Bronchial epithelial cell (primary cell): ENCODE measurements at regions not wholly inside any gene's neighbourhood (a gene's known extent, or its start where the extent isn't known, plus 50 kb on each side); places are given as distances from the start of the nearest gene placed in this dataset.

Source experiments
- DNase-seq: peaks from one replicate; pipeline ENCODE4 v3.0.0-alpha.2; 2010; ENCODE audit warnings: low read depth
- FAIRE-seq: peaks from 2 replicates; lab custom pipeline; 2011; peaks lifted over from hg19 to GRCh38; lab: Jason Lieb, UNC
- H3K27me3 ChIP-seq: 2 replicates; pipeline ENCODE4 v1.5.1; 2011; ENCODE audit warnings: low read length; ENCODE audit not compliant: control insufficient read depth, insufficient read depth
- H3K36me3 ChIP-seq: 2 replicates; pipeline ENCODE4 v1.5.1; 2011; ENCODE audit warnings: low read length; ENCODE audit not compliant: control insufficient read depth, insufficient read depth
- H3K4me3 ChIP-seq: 2 replicates; pipeline ENCODE4 v1.5.1; 2011; ENCODE audit warnings: mild to moderate bottlenecking, low read depth, low read length, control low read depth
- CTCF ChIP-seq: IDR thresholded peaks from 2 replicates; pipeline ENCODE4 v1.5.1; 2011; ENCODE audit warnings: mild to moderate bottlenecking, moderate library complexity, low read length, control low read depth, inconsistent platforms; ENCODE audit not compliant: insufficient read depth, severe bottlenecking

DNA sequence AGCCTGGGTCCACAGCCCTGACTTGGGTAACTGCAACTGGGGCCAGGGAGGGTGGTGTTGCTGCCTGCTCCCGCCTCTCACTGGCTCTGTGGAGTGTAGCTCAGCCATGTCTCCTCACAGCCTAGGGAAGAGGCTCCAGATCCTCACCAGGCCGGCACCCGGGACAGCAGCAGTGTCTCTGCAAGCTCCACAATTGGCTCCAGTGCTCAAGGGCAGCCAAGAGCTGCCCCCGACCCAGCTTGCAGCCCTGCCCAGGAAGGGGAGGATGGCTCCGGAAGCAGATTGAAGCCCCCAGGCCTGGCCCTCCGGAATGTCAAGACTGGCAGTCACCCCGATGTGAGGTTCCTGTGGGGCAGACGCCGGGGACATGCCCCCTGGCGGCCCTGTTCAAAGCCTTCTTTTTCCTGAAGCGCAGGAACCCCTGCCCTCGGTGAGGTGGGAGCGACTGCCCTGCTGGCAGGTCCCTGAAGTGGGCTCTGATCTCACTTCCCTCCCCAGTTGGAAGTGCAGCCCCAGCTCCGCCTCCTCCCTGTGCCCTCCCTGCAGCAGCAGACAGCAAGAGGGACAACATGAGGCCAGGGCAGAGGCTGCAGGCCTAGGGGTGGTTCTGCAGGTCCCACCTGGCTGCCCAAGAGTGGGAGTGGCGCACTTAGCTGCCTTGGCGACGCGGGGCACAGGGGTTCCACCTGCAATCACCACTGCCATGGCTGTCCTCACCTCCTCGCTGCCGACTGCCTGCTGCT is 816.2 kb upstream of the LUZP2 start:
- Histone ChIP-seq H3K4me3 (no peak overlapping the region), H3K36me3 (no peaks in the 10 kb centered on the region), H3K27me3 (no peaks in the 10 kb centered on the region)
- no peak for TF ChIP-seq CTCF
- FAIRE-seq = no peak
- DNase-seq = no peak

- Histone ChIP-seq H3K4me3 (no peak overlapping the region), H3K27me3 (no peaks in the 10 kb centered on the region), H3K36me3 (no peaks in the 10 kb centered on the region)
- no peak for DNase-seq
- no peak for FAIRE-seq
- TF ChIP-seq CTCF = no peak
These were observed 812.2 kb upstream of the LUZP2 start for GRCh38 chr11:23684701-23685100.

DNA sequence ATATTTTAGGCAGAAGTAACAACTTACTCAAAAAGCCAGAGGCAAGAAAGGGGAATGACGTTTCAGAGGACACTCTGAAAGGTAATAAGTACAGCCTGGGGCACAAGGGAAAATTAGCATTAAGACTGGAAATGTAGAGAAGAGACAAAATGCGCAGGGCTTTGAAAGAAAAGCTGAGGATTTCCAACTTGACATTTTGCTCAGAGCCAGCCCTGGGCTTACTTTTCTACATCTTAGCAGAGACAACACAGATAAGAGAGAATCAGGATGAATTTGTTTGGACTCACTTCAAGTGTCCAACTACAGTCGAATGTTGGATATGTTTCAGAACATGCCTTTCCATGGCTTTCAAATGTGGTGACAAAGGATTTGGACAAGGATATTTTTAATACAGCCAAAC is 808.9 kb upstream of the LUZP2 start:
- no peaks in the 10 kb centered on the region for H3K27me3 ChIP-seq
- no peak for FAIRE-seq

DNA sequence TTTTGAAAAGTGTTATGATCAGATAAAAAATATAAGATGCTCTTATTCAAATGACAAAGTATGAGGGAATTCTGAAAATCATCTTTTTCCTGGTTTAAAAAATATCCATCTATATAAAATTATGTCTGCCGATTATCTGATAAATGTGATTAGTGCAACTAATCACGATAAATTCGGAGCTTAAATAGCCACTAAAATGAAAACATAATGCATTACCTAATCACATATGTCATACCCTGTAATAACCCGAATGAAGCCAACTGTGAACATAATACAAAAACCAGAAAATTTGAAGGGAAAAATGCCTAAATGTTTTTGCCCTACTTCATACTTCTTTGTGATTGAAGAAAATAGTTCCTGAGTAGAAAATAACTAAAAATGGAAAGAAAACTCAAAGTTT is 808.4 kb upstream of the LUZP2 start:
- DNase-seq = no peak
- no peak for FAIRE-seq
- no peak overlapping the region for H3K4me3 ChIP-seq
- no peaks in the 10 kb centered on the region for H3K27me3 ChIP-seq
- no peaks in the 10 kb centered on the region for H3K36me3 ChIP-seq
- TF ChIP-seq CTCF = no peak

More for the DNA sequence above, 808.9 kb upstream of the LUZP2 start:
- TF ChIP-seq CTCF = no peak
- no peaks in the 10 kb centered on the region for H3K36me3 ChIP-seq
- H3K4me3 ChIP-seq = no peak overlapping the region
- no peak for DNase-seq

DNA sequence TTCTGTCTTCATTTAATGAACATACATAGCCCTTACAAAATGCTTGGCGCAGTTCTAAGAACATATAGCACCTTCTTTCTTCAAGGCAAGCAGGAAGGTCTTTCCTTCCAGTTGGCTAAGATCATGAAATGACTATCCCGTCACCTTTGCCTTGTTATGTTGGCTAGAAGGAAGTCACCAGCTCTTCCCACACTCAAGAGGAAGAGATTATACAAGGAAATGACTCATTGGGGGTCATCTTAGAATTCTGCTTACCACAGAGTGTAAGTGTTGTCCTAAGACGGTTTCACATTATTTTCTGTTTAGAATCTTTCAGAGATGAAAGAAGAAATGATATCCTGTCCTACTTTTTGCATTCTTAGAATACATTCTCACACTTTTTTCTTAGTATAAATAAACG is 808.0 kb upstream of the LUZP2 start:
- FAIRE-seq = no peak

More for the DNA sequence above, 808.0 kb upstream of the LUZP2 start:
- DNase-seq = peak; percentile 13
- no peak for TF ChIP-seq CTCF
- no peaks in the 10 kb centered on the region for H3K36me3 ChIP-seq
- no peak overlapping the region for H3K4me3 ChIP-seq
- H3K27me3 ChIP-seq = no peaks in the 10 kb centered on the region
